SK-N-SH treated with all-trans-retinoic acid at 6 μM for 48 hours (cell line): ENCODE measurements at regions not wholly inside any gene's neighbourhood (a gene's known extent, or its start where the extent isn't known, plus 50 kb on each side); places are given as distances from the start of the nearest gene placed in this dataset.

Source experiments
- ARNTL ChIP-seq: fragments of 450-650 bp; formaldehyde crosslinking; IDR thresholded peaks from 2 replicates; pipeline ENCODE4 v1.5.0; 2020; ENCODE audit warnings: low read depth, mild to moderate bottlenecking, moderate library complexity, borderline replicate concordance
- CREB5 ChIP-seq: fragments of 250-450 bp; sonication (Bioruptor Pico); IDR thresholded peaks from 2 replicates; pipeline ENCODE4 v1.5.1; 2020; ENCODE audit warnings: low read depth, mild to moderate bottlenecking, moderate library complexity
- CSDC2 ChIP-seq: fragments of 250-450 bp; sonication (Bioruptor Pico); IDR thresholded peaks from 2 replicates; pipeline ENCODE4 v1.5.0; 2020; ENCODE audit warnings: mild to moderate bottlenecking, moderate library complexity
- PATZ1 ChIP-seq: fragments of 250-450 bp; sonication (Bioruptor Pico); IDR thresholded peaks from 2 replicates; pipeline ENCODE4 v1.8.0; 2020; ENCODE audit warnings: mild to moderate bottlenecking, moderate library complexity, borderline replicate concordance
- RARB ChIP-seq: fragments of 250-450 bp; sonication (Bioruptor Pico); IDR thresholded peaks from 2 replicates; pipeline ENCODE4 v1.8.0; 2021; ENCODE audit warnings: mild to moderate bottlenecking, moderate library complexity
- TSHZ2 ChIP-seq: fragments of 250-450 bp; sonication (Bioruptor Pico); IDR thresholded peaks from 2 replicates; pipeline ENCODE4 v1.5.0; 2020; ENCODE audit warnings: mild to moderate bottlenecking, moderate library complexity
- ZFP3 ChIP-seq: fragments of 250-450 bp; sonication (Bioruptor Pico); IDR thresholded peaks from 2 replicates; pipeline ENCODE4 v1.5.0; 2020; ENCODE audit warnings: mild to moderate bottlenecking, moderate library complexity
- ZFP30 ChIP-seq: fragments of 450-650 bp; formaldehyde crosslinking; IDR thresholded peaks from 2 replicates; pipeline ENCODE4 v1.5.0; 2022; ENCODE audit warnings: mild to moderate bottlenecking, moderate library complexity
- ZNF565 ChIP-seq: fragments of 450-650 bp; formaldehyde crosslinking; conservative IDR thresholded peaks from 2 replicates; pipeline ENCODE4 v1.5.0; 2020; ENCODE audit warnings: low read depth, mild to moderate bottlenecking, moderate library complexity

GRCh38 chr1:208397286-208397685 is 153.1 kb upstream of the PLXNA2 start:
- no peak for TF ChIP-seq CREB5
- no peak for TF ChIP-seq RARB (CRISPR knock-in tag)
- no peak for TF ChIP-seq ZFP30 (CRISPR knock-in tag)
- no peak for TF ChIP-seq ARNTL (CRISPR knock-in tag)
- no peak for TF ChIP-seq PATZ1 (CRISPR knock-in tag)
- TF ChIP-seq ZNF565 (CRISPR knock-in tag) = no peak
- no peak for TF ChIP-seq TSHZ2 (CRISPR knock-in tag)
- TF ChIP-seq ZFP3 (CRISPR knock-in tag) = no peak
- TF ChIP-seq CSDC2 = no peak
